Adrenal gland (tissue), 5 donors: ENCODE measurements at regions not wholly inside any gene's neighbourhood (a gene's known extent, or its start where the extent isn't known, plus 50 kb on each side); places are given as distances from the start of the nearest gene placed in this dataset.

Experiments used
- CTCF ChIP-seq, 6 experiments: fragments of 450-650 bp in 4 of 6; fragments of 200-600 bp in 2 of 6; sonication (generic) in 1 of 6; IDR thresholded peaks; 1 replicate in 5 of 6; 2 replicates in 1 of 6; pipeline versions ENCODE4 v1.5.1 to v1.8.0; 2016 to 2021; ENCODE audit warnings: antibody characterized with exemption in 6 of 6, mild to moderate bottlenecking in 2 of 6, moderate library complexity in 1 of 6
- POLR2A ChIP-seq, 2 donors: fragments of 450-650 bp; IDR thresholded peaks; one replicate each; pipeline ENCODE4 v1.6.1; 2017; ENCODE audit warnings: antibody characterized with exemption in 2 of 2, mild to moderate bottlenecking in 2 of 2, moderate library complexity in 1 of 2
- donor health status: DM: no; HTN: no; CAD: no.

- TF ChIP-seq CTCF (IDR thresholded peaks at IDR 0.05) (no peak), POLR2A (IDR thresholded peaks at IDR 0.05) (no peak)
Measured at GRCh38 chr4:128570387-128570975, 239.0 kb upstream of the JADE1 start.
